K562 (cell line): ENCODE measurements at regions not wholly inside any gene's neighbourhood (a gene's known extent, or its start where the extent isn't known, plus 50 kb on each side); places are given as distances from the start of the nearest gene placed in this dataset.

Source experiments
- EP300 ChIP-seq: IDR thresholded peaks from 2 replicates; pipeline ENCODE4 v1.6.1; 2012; ENCODE audit warnings: low read length, improper control_type of control experiment
- MXI1 ChIP-seq: IDR thresholded peaks from 2 replicates; pipeline ENCODE4 v1.6.1; 2011; ENCODE audit warnings: low read depth, mild to moderate bottlenecking, improper control_type of control experiment, low read length
- RBBP5 ChIP-seq: fragments of 200-600 bp; sonication (generic); IDR thresholded peaks from 2 replicates; pipeline ENCODE4 v1.6.1; 2012; ENCODE audit warnings: borderline replicate concordance, mild to moderate bottlenecking, low read length, control low read depth, inconsistent platforms; ENCODE audit not compliant: insufficient read depth, poor library complexity, severe bottlenecking
- RNF2 ChIP-seq: sonication (generic); IDR thresholded peaks from 2 replicates; pipeline ENCODE4 v1.6.1; 2016
- SMAD1 ChIP-seq: fragments of 150-350 bp; IDR thresholded peaks from 2 replicates; pipeline ENCODE4 v1.6.1; 2014; ENCODE audit warnings: low read length, low read depth; ENCODE audit not compliant: partially characterized antibody
- ZNF41 ChIP-seq: fragments of 250-450 bp; sonication (Bioruptor Pico); conservative IDR thresholded peaks from 2 replicates; pipeline ENCODE4 v1.4.0; 2020; ENCODE audit warnings: mild to moderate bottlenecking
- TF ChIP-seq, protein P1 (sequence below), 3 experiments: IDR thresholded peaks in 2 of 3; conservative IDR thresholded peaks in 1 of 3; 2 replicates each; pipeline ENCODE4 v1.5.1; 2011 to 2012; ENCODE audit warnings: low read length in 3 of 3, mild to moderate bottlenecking in 3 of 3, control low read depth in 2 of 3, improper control_type of control experiment in 1 of 3, inconsistent platforms in 1 of 3, low read depth in 1 of 3, mixed read lengths in 1 of 3, moderate library complexity in 1 of 3; ENCODE audit not compliant: insufficient read depth in 2 of 3
- TF ChIP-seq, protein P2 (sequence below): fragments of 250-450 bp; sonication (Bioruptor Pico); IDR thresholded peaks from 2 replicates; pipeline ENCODE4 v1.8.0; 2021; ENCODE audit warnings: moderate library complexity, mild to moderate bottlenecking, inconsistent platforms

GRCh38 chr10:47217113-47217512, 82.9 kb upstream of the GDF10 start:
- TF ChIP-seq, protein P1, sequence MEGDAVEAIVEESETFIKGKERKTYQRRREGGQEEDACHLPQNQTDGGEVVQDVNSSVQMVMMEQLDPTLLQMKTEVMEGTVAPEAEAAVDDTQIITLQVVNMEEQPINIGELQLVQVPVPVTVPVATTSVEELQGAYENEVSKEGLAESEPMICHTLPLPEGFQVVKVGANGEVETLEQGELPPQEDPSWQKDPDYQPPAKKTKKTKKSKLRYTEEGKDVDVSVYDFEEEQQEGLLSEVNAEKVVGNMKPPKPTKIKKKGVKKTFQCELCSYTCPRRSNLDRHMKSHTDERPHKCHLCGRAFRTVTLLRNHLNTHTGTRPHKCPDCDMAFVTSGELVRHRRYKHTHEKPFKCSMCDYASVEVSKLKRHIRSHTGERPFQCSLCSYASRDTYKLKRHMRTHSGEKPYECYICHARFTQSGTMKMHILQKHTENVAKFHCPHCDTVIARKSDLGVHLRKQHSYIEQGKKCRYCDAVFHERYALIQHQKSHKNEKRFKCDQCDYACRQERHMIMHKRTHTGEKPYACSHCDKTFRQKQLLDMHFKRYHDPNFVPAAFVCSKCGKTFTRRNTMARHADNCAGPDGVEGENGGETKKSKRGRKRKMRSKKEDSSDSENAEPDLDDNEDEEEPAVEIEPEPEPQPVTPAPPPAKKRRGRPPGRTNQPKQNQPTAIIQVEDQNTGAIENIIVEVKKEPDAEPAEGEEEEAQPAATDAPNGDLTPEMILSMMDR (IDR thresholded peaks at IDR 0.05 in 2 of 3, conservative IDR thresholded peaks at IDR 0.05 in 1 of 3; ENCODE audit: insufficient read depth in 2 of 3, low read depth in 1 of 3, low read length in 3 of 3), result no peak
- no peak for TF ChIP-seq RNF2
- no peak for TF ChIP-seq MXI1
- no peak for TF ChIP-seq SMAD1
- TF ChIP-seq EP300, result no peak
- no peak for TF ChIP-seq RBBP5
- TF ChIP-seq, protein P2, sequence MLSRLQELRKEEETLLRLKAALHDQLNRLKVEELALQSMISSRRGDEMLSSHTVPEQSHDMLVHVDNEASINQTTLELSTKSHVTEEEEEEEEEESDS, result no peak
- no peak for TF ChIP-seq ZNF41 (CRISPR knock-in tag)
